Stimulated activated CD4-positive, alpha-beta T cell treated with anti-CD3 and anti-CD28 coated beads, Interleukin-12 subunit alpha, Interleukin-12 subunit beta, amount 100 ng/mL, for 48 hours (primary cell): ENCODE measurements at regions not wholly inside any gene's neighbourhood (a gene's known extent, or its start where the extent isn't known, plus 50 kb on each side); places are given as distances from the start of the nearest gene placed in this dataset.

Experiments used
- DNase-seq, 3 donors: peaks; one replicate each; pipeline ENCODE4 v3.0.0-alpha.2; 2020; ENCODE audit warnings: low read depth in 2 of 3, low spot score in 1 of 3

DNA sequence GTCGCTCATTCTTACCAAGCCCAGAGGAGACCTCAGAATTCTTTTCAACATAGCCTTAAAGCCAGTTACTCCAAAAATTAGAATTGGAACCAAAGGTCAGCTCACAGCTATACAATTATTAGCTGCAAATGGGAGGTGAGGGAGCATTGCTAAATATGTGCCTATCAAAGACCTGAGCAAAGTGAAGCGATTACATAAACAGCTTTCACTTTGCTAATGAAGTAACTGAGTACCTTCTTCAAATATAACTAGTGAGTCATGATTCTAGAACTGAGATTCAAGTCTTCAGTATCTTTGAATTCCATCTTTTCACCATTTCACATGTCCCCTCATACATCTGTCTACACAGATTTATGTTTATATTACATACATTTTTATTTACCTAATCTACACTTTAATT, 122.6 kb downstream of the P2RY1 start:
- DNase-seq, result no peak

DNA sequence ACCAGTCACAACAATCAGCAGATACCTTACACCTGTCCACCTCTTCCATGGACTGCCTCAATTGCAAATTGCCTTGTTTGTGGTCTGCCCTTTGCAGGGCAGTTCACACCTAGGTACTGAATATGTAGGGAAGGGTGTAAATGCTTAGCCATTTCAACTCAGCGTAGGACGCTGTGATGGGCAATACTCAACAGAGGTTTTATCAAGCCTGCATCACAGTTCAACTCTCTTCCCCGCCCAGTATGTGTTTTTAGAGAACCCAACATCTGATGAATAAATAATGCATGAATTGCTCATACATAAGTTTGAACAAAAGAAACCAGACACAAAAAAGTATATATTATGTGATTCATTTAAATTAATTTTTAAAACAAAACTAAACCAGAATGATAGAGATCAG, 124.4 kb downstream of the P2RY1 start:
- DNase-seq, result no peak

DNA sequence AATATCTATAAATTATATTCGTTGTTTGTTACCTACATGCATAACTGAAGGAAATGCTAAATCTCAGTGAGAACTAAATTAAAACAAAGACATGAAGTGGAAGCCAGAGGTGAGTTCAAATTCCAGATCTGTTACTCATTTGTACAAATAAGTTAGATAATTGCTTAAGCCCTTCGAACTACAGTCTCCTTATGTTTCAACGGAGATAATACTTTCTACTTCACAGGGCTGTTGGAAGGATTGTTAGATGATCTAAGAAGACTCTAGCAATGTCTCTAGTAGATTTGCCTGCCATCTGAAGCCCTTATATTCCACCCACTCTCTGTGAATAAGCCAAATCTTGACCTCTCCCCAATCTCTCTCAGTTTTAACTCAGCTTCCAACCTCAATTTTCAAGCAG, 125.8 kb downstream of the P2RY1 start:
- DNase-seq, result no peak

DNA sequence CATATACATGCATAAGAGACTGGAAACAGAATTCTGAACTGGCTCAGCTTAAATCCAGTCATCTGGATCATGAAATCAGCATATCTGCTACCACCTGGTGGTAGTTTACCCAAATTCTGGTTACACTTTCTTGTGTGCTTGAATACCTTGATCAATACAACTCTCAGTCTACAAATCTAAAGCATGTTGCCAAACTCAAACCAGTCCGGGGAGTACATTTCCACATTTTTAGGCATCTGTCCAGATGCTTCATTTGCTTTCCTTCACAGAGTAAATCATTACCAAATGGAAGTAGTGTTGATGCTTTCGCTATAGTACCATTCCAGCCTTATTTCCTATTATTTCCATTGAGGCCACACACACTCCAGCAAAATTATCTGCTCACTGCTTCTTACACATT, 126.4 kb downstream of the P2RY1 start:
- DNase-seq, result peak in 1 of 3 donors; percentile 0

DNA sequence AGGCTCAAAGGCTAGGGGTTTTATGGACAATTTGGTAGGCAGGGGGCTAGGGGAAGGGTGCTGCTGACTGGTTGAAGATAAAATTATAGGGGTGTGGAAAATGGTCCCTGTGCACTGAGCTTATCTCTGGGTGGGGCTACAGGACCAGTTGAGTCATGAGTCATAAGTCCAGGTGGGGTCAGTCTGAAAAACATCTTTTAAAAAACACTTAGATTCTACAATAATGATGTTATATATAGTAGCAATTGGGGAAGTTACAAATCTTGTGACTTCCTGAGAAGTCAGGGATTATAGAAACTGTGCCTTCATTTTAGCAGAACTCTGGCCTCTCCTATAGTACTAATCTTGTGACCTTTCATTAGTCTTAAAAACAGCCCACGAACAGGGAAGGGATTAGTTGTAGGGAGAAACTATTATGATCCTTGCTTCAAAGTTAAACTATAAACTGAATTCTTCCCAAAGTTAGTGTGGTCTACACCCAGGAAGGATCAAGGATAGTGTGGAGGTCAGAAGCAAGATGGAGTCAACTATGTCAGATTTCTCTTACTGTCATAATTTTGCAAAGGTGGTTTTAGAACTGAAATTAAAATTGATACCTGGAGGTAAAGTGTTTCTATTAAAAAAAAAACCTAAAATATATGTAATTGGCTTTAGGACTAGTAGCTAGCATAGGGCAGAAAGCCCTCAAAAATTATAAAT, 130.1 kb downstream of the P2RY1 start:
- DNase-seq, result no peak

DNA sequence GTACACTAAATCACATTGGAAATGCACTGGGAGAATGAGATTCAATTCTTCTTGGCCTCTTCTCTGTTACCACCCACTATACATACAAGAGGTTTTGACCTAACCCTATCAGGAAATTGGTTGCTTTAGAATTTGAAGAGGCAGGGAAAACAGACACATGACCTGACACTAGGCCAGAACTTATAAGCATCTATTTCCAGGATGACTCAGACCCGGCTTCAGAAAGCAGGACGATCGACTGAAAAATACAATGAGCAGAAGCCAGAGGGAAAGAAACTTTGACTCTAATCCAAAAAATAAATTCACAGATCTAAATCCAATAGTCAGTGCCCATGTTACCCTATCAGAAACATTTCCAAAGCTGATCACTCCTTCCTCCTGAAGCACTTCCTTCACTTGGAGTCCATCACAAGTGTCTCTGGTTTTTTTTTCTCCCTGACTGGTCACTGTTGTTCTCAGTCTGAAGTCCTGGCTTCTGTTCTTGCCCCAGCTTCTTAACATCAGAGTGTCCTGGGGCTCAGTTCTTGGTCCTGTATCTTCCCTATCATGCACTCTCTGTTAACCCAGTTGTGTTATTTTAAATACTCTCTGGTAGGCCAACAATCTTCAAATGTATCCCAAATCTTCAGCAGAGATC, 133.6 kb downstream of the P2RY1 start:
- DNase-seq, result no peak

DNA sequence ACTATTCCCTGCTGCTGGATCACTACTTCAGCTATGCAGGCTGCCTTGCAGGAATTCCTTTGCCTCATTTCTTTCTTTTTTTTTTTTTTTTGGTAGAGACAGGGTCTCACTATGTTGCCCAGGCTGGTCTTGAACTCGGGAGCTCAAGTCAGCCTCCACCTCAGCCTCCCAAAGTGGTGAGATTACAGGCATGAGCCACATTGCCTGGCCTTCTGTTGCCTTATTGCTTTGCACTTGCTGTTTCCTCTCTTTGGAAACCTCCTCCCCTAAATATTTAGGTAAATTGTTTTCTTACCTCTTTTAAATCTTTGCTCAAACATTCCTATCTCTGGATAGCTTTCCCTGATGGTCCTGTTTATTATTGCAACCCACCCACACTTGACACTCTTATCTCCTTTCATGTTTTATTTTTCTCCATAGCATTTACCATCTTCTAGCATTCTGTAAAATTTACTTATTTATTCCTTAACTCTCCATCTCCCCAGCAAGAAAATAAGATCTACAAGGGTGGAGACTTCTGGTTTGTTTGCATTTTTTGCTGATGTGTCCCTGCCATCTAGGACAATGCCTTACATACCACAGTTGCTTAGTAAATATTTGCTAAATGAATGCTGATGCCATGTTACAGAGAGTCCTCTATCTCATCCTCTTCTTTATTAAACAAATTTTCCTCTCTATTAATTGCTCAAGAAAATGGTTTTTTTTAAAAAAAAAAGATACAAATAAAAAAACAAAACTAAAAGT, 134.8 kb downstream of the P2RY1 start:
- DNase-seq, result no peak

DNA sequence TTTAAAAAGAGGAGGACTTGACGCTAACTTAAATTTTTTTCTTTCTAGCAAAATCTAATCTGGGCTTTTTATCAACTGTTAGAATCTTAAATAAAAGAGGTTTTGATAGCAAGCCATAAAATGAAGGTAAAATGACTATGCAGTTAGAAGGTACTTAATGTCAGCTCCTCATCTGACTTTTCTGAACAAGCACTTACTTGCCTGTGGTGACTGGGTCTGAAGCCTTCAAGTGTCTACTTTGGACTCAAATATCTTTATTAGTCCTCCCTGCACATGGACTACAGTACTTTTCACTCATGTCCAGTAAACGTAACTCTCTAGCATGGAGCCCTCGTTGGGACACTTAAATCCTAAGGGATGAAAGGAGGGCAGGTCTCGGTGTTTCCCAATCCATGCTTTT, 135.9 kb downstream of the P2RY1 start:
- DNase-seq, result no peak

DNA sequence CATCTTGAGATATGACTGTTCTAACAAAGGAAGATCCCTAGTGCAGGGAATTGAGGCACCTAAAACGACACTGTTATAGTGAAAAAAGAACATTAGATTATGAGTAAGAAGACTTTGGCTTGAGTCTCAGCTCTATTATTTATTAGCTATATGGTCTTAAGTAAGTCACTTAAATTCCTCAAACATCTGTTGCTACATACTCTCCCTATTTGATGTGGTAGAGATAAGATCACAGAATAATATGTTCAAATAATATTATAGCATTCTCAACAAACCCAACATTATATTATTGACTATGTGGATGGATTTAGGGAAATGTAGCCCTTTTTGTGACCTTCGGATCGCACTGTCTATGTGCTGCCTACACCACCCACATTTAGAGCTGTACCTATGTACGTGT, 136.9 kb downstream of the P2RY1 start:
- DNase-seq, result no peak

DNA sequence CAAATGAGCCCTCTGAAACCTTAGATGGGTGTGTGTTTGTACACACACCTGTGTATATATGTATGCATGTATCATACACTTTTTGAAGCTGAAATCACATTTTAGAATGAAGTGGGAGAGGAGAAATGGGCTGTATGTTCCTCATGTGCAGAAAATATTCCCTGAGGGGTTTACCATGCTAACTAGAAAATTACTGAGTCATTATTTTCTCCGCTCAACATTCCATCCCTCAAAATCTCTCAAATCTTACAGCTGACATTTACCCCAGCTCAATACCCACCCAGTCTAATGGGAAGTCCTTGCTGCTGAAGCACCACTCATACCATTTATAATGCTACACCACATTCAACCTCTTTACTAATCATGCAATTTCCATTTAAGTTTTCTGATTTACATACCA, 138.6 kb downstream of the P2RY1 start:
- no peak for DNase-seq

DNA sequence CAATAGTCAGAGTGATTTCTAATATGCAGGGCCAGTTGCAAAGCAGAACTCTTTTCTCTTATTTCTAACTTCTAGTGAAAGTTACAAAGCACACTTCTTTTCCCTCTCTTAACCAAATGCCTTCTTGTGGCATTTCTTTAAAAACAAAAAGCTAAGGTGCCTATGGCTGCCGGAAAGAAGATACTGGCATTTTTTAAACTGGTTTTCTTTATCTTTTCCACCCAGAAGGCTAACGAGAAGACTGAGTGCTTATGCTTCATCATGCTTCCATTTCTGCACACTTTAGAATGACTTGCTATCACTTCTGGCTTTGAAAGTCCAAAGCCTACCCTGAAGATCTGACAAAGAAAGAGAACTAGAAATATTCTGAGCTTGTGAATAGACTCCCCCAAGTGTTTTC, 141.3 kb downstream of the P2RY1 start:
- DNase-seq, result no peak

DNA sequence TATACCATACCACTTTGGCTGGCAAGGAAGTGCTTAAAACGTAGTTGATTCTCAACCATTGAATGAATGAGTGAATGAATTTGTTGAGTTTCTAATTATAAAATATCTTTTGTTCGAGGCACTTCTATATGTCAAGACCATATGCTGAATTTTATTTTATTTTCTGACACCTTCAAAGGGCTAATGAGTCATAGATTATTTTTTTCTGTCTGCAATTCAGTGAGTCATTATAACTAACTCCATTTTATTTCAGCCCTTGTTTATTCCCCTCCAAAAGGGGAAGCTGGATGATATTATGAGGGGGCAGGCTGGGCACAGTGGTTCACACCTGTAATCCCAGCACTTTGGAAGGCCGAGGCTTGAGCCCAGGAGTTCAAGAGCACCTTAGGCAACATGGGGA, 142.4 kb downstream of the P2RY1 start:
- DNase-seq, result no peak

DNA sequence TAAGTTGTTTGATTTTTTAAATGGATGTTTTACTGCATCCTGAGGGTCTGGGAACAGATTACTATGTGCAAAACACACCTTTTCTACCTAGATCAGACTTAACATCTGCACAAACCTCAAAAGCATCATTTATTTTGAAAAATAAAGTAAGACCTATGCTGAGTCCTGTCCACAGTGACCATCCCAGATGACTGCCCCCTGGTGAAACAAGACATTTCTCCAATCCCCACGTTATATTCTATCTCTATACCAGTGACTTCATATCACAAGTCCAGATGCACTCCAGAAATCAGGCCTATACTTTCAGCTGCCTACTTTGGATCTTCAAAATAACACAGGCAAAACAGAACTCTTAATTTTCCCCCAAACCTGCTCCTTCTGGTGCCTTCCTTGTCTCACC, 143.2 kb downstream of the P2RY1 start:
- DNase-seq, result no peak

DNA sequence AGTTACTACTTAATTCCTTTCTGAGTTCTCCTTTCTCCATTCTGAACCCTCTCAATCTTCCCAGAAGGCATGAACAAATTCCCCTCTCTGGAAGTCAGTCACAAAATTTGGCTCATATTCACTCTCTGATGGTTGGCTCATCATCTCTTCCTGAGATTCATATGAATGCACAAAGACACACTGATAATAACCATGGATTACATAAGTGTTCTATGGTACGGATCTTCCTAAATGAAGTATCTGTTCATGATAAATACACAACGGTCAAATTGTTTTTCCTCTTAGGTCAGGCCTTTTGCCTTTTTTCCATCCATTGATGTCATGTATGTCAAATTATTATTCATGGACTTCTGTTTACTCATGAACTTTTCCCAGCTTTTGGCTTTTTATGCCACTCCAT, 162.6 kb downstream of the P2RY1 start:
- no peak for DNase-seq

DNA sequence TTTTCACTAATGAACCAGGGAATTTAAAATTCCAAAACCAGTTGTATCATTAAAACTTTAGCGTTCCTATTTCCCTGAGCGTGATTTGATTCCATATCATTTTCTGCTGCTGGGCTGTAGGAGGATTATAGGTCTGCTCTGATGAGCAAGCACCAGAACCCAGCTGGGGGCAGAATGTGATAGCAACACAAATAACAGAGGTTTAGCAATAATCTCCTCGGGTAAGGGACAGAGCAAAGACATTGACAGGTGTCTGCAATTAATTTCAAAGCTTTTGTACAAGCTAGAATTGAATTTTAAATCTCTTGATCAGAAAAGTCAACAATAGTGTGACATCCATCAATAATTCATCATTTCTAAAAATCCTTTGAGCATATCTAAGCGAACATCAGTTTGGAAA, 163.4 kb upstream of the RAP2B start:
- no peak for DNase-seq

DNA sequence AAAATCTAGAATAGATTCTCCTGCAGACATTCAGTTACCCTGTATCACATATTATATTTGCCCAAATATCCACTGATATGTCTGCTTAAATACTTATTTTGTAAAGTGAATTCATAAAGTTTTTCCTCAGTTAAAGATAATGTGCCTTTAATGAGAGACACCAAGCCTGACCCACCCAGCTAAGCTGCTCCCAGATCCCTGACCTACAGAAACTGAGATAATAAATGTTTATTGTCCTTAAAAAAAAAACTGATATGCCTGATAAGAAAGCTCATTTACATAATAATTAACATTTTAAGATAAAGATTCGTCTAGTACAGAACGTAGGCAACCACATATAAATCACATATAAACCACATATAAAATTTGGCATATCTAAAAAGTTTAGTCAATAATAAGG, 161.7 kb upstream of the RAP2B start:
- no peak for DNase-seq

DNA sequence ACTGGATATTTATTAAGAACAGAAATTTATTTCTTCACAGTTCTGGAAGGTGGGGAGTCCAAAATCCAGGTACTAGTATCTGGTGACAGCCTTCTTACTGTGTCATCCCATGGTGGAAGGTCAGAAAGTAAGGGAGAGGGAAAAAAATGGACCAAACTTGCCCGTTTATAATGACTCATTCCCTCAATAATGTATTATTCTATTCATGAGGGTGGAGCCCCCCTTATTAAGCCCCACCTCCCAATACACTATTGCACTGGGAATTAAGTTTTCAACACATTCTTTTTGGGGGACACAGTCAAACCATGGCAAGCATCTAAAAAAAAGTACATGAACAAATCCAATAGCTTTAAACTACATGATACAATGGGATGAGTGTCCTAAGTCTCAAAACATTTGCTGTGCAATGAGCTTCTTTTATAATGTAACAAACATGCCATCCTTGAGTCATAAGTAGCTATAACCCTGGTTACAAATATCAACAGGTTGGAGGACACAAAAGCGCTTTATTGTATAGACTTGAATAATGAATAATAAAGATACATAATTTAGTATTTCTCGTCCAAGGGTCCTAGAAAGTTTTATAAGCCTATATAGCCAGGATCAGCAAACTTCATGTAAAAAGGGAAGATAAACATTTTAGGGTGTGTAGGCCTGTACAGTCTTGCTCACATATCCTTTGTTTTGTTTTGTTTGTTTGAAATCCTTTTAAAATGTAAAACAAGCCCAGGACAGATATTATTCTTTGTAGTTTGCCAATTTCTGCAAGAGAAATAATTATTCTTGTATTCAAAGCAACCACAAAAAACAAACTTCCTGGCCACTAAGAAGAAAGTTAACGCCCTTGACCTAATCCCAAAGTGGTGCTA, 160.6 kb upstream of the RAP2B start:
- no peak for DNase-seq

DNA sequence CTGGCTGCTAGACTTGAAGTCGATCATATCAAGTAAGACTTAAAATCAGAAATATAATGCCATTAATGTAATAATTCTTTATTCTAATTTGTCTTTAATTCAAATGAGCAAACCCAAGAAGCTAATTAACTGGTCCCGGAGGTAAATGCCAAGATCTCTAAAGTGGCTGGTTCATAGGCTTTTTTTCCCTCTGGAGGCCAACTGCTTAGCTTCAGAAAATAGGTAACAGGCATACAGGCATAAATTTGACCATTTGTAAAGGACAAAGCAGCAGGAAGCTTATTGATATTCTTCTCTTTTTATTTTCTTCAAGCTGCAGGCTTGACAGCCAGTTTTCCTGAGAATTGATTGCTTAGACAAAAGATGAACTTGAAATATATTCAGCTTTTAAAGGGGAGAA, 158.6 kb upstream of the RAP2B start:
- no peak for DNase-seq

DNA sequence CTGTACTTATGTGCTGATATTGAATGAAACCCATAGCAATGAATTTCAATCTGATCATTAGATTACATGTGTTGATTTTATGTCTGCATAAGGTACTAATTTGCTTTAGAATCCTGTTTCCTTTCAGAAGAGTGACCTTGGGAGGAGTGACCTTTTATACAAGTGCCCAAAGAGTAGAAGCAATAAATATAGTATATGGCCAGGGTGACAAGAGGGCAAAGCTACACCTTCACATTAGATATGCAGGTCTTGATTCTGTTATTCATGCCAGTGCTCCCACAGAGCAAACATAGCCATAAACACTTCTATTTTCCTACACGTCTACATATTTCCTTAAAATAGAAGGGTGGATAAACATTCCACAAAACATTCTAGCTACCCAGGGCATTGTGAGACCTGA, 158.2 kb upstream of the RAP2B start:
- DNase-seq, result no peak

DNA sequence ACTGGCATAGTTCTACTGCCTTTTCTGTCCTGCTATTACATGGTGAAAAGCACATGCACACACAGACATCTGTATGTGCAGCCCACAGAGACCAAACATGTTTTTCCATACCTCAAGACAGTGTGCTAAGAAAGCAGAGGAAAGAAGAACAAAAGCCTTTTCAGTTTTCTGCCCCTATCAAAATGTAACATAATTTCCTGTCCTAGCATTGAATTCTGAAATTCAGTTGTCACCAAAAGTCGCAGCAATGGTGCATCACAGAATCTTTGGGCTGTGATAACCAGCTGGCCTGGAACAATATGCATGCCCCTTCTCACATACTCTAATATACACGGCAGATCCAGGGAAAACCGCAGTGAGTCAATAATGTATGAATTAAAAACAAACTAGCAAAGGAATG, 153.8 kb upstream of the RAP2B start:
- DNase-seq, result no peak

DNA sequence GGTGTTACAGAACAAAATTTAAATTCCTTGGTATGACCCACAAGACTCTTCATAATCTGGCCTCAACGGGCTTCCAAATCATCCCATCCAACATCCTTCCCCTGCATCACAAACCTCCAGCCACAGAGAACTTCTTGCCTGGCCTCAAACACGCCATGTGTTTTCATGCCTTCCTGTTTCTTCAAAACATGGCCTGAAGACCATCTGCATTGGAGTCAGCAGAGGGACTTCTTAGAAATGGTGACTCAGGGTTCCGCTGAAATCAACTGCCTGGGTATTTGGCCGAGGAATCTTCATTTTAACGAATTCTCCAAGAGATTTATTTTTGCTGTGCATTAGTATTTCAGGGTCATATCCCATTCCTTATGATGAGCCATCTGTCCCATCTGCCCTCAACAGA, 138.1 kb upstream of the RAP2B start:
- DNase-seq, result no peak

DNA sequence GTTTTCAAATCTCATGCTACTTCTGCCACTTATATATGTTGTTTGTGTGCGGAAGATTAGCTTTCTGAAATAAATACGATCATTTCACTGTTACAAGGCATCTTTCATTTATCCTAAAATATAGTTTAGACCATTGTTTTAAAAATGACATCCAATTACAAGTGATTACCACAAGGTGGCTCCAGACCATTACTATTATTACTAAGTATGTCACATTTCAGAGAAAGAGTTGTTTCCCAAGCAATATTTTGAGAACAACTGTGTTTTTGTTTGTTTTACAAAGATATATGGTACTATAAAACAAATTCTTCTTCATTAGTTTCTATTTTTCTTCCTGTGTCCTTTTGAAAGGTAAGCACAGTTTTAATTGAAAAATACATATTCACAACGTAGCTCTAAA, 136.0 kb upstream of the RAP2B start:
- DNase-seq, result no peak
